ENCODE measurements at regions not wholly inside any gene's neighbourhood (a gene's known extent, or its start where the extent isn't known, plus 50 kb on each side); places are given as distances from the start of the nearest gene placed in this dataset.

DNA sequence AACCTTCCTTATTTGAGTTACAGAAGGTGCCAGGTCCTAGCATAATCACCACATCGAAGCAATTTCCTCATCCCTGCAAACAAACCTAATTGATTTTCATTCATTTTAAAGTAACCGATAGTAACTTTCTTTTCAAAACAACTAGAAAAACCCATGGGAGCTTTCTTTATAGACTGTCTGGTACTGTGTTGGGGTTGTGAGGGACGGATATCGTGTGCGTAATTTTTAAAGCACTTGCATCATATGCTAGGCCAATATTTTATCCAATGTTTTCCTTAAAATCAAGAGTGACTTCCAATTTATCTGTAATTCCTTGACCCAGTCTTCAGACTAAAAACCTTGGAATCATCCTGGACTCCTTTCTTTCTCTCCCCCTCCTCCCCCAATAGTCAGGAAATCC is 271.5 kb upstream of the SESN3 start:
- no peaks in the 10 kb centered on the region for H3K36me3 ChIP-seq (ENCODE audit: control insufficient read depth in 2 of 2, insufficient read depth in 2 of 2, low read length in 1 of 2)
- WGBS, 2 donors = 91 to 92% methylated on average over 5 of the region's 5 CpGs
- H3K27me3 ChIP-seq (ENCODE audit: control insufficient read depth in 1 of 2, insufficient read depth in 2 of 2, low read length in 2 of 2) = peaks cover 0 to 3% of the 10 kb centered on the region in 2 donors
- peaks cover 0 to 3% of the 10 kb centered on the region in 2 donors for H3K4me1 ChIP-seq (ENCODE audit: control insufficient read depth in 2 of 2, insufficient read depth in 2 of 2, low read length in 1 of 2)
- no peak overlapping the region for H3K4me3 ChIP-seq (ENCODE audit: low read depth in 1 of 2, low read length in 2 of 2)
- no peaks in the 10 kb centered on the region for H3K9me3 ChIP-seq (ENCODE audit: control insufficient read depth in 2 of 2, insufficient read depth in 1 of 2, low read depth in 1 of 2, low read length in 1 of 2)
- no peak overlapping the region for H3K27ac ChIP-seq (ENCODE audit: low read depth in 2 of 2, low read length in 1 of 2)

DNA sequence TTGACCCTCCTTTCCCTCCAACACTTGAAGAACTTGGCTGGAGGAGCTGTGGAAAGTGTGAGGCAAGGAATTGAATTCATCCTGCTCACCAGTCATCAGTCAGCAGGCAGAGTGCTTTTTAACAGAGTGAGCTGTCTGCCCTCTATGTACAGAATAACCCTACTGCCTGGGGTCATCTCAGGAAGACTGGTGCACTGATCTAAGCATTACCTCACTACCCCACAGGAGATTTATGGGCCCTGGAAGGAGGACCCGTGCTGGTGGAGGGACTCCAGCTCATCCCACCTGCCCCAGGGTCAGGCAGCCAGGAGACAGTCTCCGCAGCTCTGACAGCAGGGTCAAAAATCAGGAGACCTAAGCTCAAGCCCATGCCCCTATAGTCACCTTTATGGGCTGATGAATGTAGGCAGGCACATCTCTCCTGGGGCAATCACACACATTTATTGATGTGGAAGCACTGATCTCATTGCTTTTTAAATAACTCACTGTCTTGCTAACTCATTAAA is 270.8 kb upstream of the SESN3 start:
- no peak overlapping the region for H3K27ac ChIP-seq (ENCODE audit: low read depth in 2 of 2, low read length in 1 of 2)
- no peaks in the 10 kb centered on the region for H3K9me3 ChIP-seq (ENCODE audit: control insufficient read depth in 2 of 2, insufficient read depth in 1 of 2, low read depth in 1 of 2, low read length in 1 of 2)
- H3K36me3 ChIP-seq (ENCODE audit: control insufficient read depth in 2 of 2, insufficient read depth in 2 of 2, low read length in 1 of 2) = no peaks in the 10 kb centered on the region
- peaks cover 0 to 3% of the 10 kb centered on the region in 2 donors for H3K4me1 ChIP-seq (ENCODE audit: control insufficient read depth in 2 of 2, insufficient read depth in 2 of 2, low read length in 1 of 2)
- no peak overlapping the region for H3K4me3 ChIP-seq (ENCODE audit: low read depth in 1 of 2, low read length in 2 of 2)
- 64 to 69% methylated on average over 2 of the region's 2 CpGs for WGBS, 2 donors
- peaks cover 0 to 3% of the 10 kb centered on the region in 2 donors for H3K27me3 ChIP-seq (ENCODE audit: control insufficient read depth in 1 of 2, insufficient read depth in 2 of 2, low read length in 2 of 2)

DNA sequence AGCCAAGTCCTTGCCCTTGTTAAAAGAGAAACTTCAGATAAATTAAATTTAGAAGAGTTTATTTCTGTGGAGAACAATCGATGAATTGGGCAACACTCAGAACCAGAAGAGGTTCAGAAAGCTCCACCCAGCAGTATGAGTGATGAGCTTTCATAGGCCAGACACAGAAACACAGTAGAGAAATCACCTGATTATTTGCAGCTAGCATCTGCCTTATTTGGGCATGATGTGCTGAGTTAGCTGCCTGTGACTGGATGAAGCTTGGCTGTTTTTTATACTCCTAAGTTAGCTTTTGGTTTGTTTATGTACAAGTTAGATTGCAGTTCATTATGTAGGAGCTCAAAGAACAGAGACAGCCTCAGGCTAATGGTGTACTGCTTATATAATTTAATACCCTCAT is 269.5 kb upstream of the SESN3 start:
- H3K27ac ChIP-seq (ENCODE audit: low read depth in 2 of 2, low read length in 1 of 2) = no peak overlapping the region
- 71 to 79% methylated on average over 1 of the region's 1 CpG for WGBS, 2 donors

DNA sequence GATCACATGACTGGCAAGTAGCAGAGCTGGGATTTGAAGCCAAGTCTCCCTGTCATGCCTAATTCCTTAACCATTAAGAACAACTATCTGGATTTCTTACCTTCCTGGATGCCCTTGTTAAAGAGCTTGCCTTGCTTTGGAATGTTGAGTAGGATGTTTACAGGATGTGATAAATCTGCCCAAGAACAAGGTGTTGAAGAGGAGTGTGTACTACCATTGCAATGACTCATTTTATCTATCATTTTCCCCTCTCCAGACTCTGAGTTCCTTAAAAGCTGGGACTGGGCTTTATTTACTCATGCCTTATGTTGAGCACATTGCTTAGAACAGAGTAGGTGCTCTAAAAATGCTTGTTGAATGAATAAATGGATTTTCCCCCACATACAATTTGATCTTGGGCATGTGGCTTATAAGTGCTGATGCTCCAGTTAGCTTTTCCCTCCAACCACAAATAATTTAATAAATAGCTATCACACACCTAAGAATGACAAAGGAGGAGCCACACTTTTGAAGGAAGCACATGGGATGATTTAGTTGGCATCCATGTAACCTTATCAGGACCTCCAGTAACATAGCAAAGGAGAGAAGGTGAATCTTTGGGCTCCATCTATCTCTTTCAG is 268.6 kb upstream of the SESN3 start:
- H3K9me3 ChIP-seq (ENCODE audit: control insufficient read depth in 2 of 2, insufficient read depth in 1 of 2, low read depth in 1 of 2, low read length in 1 of 2) = no peaks in the 10 kb centered on the region
- no peaks in the 10 kb centered on the region for H3K27me3 ChIP-seq (ENCODE audit: control insufficient read depth in 1 of 2, insufficient read depth in 2 of 2, low read length in 2 of 2)
- peaks cover 0 to 3% of the 10 kb centered on the region in 2 donors for H3K4me1 ChIP-seq (ENCODE audit: control insufficient read depth in 2 of 2, insufficient read depth in 2 of 2, low read length in 1 of 2)
- no peaks in the 10 kb centered on the region for H3K36me3 ChIP-seq (ENCODE audit: control insufficient read depth in 2 of 2, insufficient read depth in 2 of 2, low read length in 1 of 2)
- no peak overlapping the region for H3K4me3 ChIP-seq (ENCODE audit: low read depth in 1 of 2, low read length in 2 of 2)
- no peak overlapping the region for H3K27ac ChIP-seq (ENCODE audit: low read depth in 2 of 2, low read length in 1 of 2)

More for the DNA sequence above, 269.5 kb upstream of the SESN3 start:
- H3K9me3 ChIP-seq (ENCODE audit: control insufficient read depth in 2 of 2, insufficient read depth in 1 of 2, low read depth in 1 of 2, low read length in 1 of 2) = no peaks in the 10 kb centered on the region
- no peaks in the 10 kb centered on the region for H3K36me3 ChIP-seq (ENCODE audit: control insufficient read depth in 2 of 2, insufficient read depth in 2 of 2, low read length in 1 of 2)
- H3K27me3 ChIP-seq (ENCODE audit: control insufficient read depth in 1 of 2, insufficient read depth in 2 of 2, low read length in 2 of 2) = no peaks in the 10 kb centered on the region
- H3K4me1 ChIP-seq (ENCODE audit: control insufficient read depth in 2 of 2, insufficient read depth in 2 of 2, low read length in 1 of 2) = peaks cover 0 to 3% of the 10 kb centered on the region in 2 donors
- H3K4me3 ChIP-seq (ENCODE audit: low read depth in 1 of 2, low read length in 2 of 2) = no peak overlapping the region

DNA sequence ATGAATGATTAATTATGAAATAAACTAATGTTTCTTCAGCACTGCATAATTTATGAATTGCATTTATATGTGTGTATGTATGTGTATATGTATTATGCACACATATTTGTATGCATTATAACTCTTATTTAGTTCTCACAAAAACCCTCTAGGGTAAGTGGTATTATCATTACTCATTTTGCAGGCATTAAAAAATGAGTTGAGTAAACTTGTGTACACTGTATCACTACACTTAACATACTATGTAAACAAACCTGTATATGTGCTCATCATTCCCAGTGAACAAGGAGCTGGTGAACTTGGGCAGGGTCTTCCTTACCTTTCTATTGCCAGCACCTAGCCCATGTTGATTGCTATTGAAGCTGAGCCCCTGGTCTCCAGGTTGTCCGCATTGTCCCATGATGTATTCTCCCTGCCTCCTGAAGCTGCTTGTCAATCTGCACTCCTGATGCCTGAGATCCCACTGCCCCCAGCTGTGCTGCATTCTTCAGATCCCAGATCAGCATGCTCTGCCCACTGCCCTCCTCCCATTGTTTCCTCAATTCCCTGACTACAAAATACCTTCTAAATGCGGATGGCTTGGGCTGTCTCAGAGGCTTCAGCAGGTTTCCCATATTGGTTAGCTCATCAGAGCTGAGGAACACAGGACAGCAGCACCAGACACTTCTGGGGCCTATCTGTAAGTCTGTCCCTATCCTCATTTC is 267.9 kb upstream of the SESN3 start:
- 83 to 86% methylated on average over 2 of the region's 2 CpGs for WGBS, 2 donors
- Histone ChIP-seq H3K27me3 (ENCODE audit: control insufficient read depth in 1 of 2, insufficient read depth in 2 of 2, low read length in 2 of 2) (no peaks in the 10 kb centered on the region), H3K4me3 (ENCODE audit: low read depth in 1 of 2, low read length in 2 of 2) (no peak overlapping the region), H3K9me3 (ENCODE audit: control insufficient read depth in 2 of 2, insufficient read depth in 1 of 2, low read depth in 1 of 2, low read length in 1 of 2) (no peaks in the 10 kb centered on the region), H3K4me1 (ENCODE audit: control insufficient read depth in 2 of 2, insufficient read depth in 2 of 2, low read length in 1 of 2) (peaks cover 0 to 3% of the 10 kb centered on the region in 2 donors), H3K36me3 (ENCODE audit: control insufficient read depth in 2 of 2, insufficient read depth in 2 of 2, low read length in 1 of 2) (no peaks in the 10 kb centered on the region), H3K27ac (ENCODE audit: low read depth in 2 of 2, low read length in 1 of 2) (no peak overlapping the region)

DNA sequence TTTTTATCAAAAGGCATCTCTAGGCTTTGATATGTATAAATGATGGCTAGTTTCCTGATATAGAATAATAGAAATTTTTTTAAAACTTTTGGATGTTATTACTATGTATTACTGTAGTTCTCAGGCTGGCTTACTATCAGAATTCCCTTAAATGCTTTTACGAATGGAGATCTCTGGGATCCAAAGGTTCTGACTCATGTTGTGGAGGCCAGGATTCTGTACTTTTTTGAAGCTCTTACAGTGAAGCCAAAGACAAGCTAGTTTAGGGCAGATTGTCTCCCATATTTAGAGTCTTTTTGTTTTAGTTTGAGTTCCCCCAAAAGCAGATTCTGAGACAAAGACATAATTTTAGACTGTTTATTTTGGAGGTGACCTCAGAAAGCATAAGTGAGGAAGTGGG is 265.9 kb upstream of the SESN3 start:
- Histone ChIP-seq H3K27ac (ENCODE audit: low read depth in 2 of 2, low read length in 1 of 2) (no peak overlapping the region), H3K36me3 (ENCODE audit: control insufficient read depth in 2 of 2, insufficient read depth in 2 of 2, low read length in 1 of 2) (no peaks in the 10 kb centered on the region), H3K4me1 (ENCODE audit: control insufficient read depth in 2 of 2, insufficient read depth in 2 of 2, low read length in 1 of 2) (peaks cover 0 to 3% of the 10 kb centered on the region in 2 donors), H3K4me3 (ENCODE audit: low read depth in 1 of 2, low read length in 2 of 2) (no peak overlapping the region), H3K9me3 (ENCODE audit: control insufficient read depth in 2 of 2, insufficient read depth in 1 of 2, low read depth in 1 of 2, low read length in 1 of 2) (no peaks in the 10 kb centered on the region), H3K27me3 (ENCODE audit: control insufficient read depth in 1 of 2, insufficient read depth in 2 of 2, low read length in 2 of 2) (no peaks in the 10 kb centered on the region)
- WGBS, 2 donors = 74 to 76% methylated on average over 1 of the region's 1 CpG

DNA sequence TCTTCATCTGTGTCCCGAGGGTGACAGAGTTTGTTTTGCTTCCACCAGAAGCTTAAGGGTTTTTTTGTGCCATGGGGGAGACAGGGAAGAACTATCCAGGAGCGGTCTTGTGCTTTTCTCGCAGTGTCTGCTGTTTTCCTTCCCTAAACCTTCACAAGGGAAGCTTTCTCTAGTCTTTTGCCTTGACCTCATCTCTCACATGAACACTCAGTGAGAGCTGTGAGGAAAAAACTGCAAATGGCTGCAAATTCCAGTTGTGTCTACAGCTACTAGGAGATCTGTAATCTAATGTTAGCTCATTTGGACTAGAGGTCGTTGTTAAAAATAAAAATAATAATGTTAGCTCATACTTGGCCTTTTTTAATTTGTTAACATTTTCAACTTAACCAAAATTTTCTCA is 264.7 kb upstream of the SESN3 start:
- Histone ChIP-seq H3K4me1 (ENCODE audit: control insufficient read depth in 2 of 2, insufficient read depth in 2 of 2, low read length in 1 of 2) (peaks cover 0 to 3% of the 10 kb centered on the region in 2 donors), H3K9me3 (ENCODE audit: control insufficient read depth in 2 of 2, insufficient read depth in 1 of 2, low read depth in 1 of 2, low read length in 1 of 2) (no peaks in the 10 kb centered on the region), H3K36me3 (ENCODE audit: control insufficient read depth in 2 of 2, insufficient read depth in 2 of 2, low read length in 1 of 2) (no peaks in the 10 kb centered on the region), H3K27me3 (ENCODE audit: control insufficient read depth in 1 of 2, insufficient read depth in 2 of 2, low read length in 2 of 2) (no peaks in the 10 kb centered on the region), H3K27ac (ENCODE audit: low read depth in 2 of 2, low read length in 1 of 2) (no peak overlapping the region), H3K4me3 (ENCODE audit: low read depth in 1 of 2, low read length in 2 of 2) (no peak overlapping the region)
- WGBS, 2 donors = 74 to 83% methylated on average over 4 of the region's 4 CpGs

DNA sequence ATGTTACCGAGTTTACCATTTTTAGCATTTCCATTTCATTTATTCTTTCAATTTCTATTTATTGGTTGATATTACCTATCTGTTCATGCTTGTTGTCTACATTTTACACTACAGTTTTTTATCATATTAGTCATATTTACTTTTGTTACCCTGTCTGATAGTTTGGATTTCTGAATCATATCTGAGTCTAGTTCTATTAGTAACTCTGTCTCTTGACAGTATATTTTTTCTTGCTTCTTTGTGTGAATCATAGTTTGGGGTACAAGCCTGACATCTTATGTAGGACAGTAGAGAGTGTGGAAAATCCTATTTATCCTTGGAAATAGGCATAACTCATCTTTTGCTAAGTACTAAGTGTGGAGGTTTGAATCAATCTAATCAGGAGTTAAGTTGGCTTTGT is 263.9 kb upstream of the SESN3 start:
- Histone ChIP-seq H3K27me3 (ENCODE audit: control insufficient read depth in 1 of 2, insufficient read depth in 2 of 2, low read length in 2 of 2) (no peaks in the 10 kb centered on the region), H3K36me3 (ENCODE audit: control insufficient read depth in 2 of 2, insufficient read depth in 2 of 2, low read length in 1 of 2) (no peaks in the 10 kb centered on the region), H3K4me1 (ENCODE audit: control insufficient read depth in 2 of 2, insufficient read depth in 2 of 2, low read length in 1 of 2) (peaks cover 0 to 3% of the 10 kb centered on the region in 2 donors), H3K27ac (ENCODE audit: low read depth in 2 of 2, low read length in 1 of 2) (no peak overlapping the region), H3K9me3 (ENCODE audit: control insufficient read depth in 2 of 2, insufficient read depth in 1 of 2, low read depth in 1 of 2, low read length in 1 of 2) (no peaks in the 10 kb centered on the region), H3K4me3 (ENCODE audit: low read depth in 1 of 2, low read length in 2 of 2) (no peak overlapping the region)
- 93 to 97% methylated on average over 1 of the region's 1 CpG for WGBS, 2 donors

DNA sequence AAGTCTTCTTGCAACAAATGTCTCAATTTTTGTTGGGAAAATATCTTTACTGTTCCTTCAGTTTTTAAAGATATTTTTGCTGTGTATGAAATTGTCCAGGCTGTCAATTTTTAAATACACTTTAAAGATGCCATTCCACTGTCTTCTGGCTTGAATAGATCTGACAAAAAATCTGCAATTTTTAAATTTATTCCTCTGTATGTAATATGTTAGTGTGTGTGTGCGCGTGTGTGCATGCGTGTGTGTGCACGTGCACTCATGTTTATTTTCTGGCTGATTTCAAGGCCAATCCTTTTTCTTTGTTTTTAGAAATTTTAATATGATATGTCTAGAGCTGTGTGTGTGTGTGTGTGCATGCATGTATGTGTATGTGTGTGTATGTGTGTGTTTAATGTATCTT is 263.2 kb upstream of the SESN3 start:
- Histone ChIP-seq H3K27me3 (ENCODE audit: control insufficient read depth in 1 of 2, insufficient read depth in 2 of 2, low read length in 2 of 2) (no peaks in the 10 kb centered on the region), H3K4me1 (ENCODE audit: control insufficient read depth in 2 of 2, insufficient read depth in 2 of 2, low read length in 1 of 2) (peaks cover 0 to 3% of the 10 kb centered on the region in 2 donors), H3K27ac (ENCODE audit: low read depth in 2 of 2, low read length in 1 of 2) (no peak overlapping the region), H3K9me3 (ENCODE audit: control insufficient read depth in 2 of 2, insufficient read depth in 1 of 2, low read depth in 1 of 2, low read length in 1 of 2) (no peaks in the 10 kb centered on the region), H3K36me3 (ENCODE audit: control insufficient read depth in 2 of 2, insufficient read depth in 2 of 2, low read length in 1 of 2) (no peaks in the 10 kb centered on the region), H3K4me3 (ENCODE audit: low read depth in 1 of 2, low read length in 2 of 2) (no peak overlapping the region)
- 97% methylated on average over 4 of the region's 4 CpGs for WGBS, 2 donors

DNA sequence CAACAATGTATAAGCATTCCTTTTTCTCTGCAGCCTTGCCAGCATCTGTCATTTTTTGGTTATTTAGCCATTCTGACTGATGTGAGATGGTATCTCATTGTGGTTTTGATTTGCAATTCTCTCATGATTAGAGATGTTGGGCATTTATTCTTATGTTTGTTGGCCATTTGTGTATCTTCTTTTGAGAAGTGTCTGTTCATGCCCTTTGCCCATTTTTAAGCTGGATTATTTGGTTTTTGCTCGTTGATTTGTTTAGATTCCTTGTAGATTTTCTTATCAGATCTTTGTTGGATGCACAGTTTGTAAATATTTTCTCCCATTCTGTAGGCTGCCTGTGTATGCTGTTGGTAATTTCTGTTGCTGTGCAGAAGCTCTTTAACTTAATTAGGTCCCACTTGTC is 259.6 kb upstream of the SESN3 start:
- Histone ChIP-seq H3K4me3 (ENCODE audit: low read depth in 1 of 2, low read length in 2 of 2) (no peak overlapping the region), H3K4me1 (ENCODE audit: control insufficient read depth in 2 of 2, insufficient read depth in 2 of 2, low read length in 1 of 2) (no peaks in the 10 kb centered on the region)
- 70 to 73% methylated on average over 1 of the region's 1 CpG for WGBS, 2 donors

More for the DNA sequence above, 259.6 kb upstream of the SESN3 start:
- Histone ChIP-seq H3K27me3 (ENCODE audit: control insufficient read depth in 1 of 2, insufficient read depth in 2 of 2, low read length in 2 of 2) (no peaks in the 10 kb centered on the region), H3K9me3 (ENCODE audit: control insufficient read depth in 2 of 2, insufficient read depth in 1 of 2, low read depth in 1 of 2, low read length in 1 of 2) (no peaks in the 10 kb centered on the region), H3K36me3 (ENCODE audit: control insufficient read depth in 2 of 2, insufficient read depth in 2 of 2, low read length in 1 of 2) (no peaks in the 10 kb centered on the region), H3K27ac (ENCODE audit: low read depth in 2 of 2, low read length in 1 of 2) (no peak overlapping the region)

All from esophagus (tissue), 2 donors.